HEK293 (cell line): ENCODE measurements at regions not wholly inside any gene's neighbourhood (a gene's known extent, or its start where the extent isn't known, plus 50 kb on each side); places are given as distances from the start of the nearest gene placed in this dataset.
"Not testable (repeated sequence)": the region's sequence is repeated elsewhere in the genome, so short reads cannot be mapped to it uniquely, and the experiment has no call there.

Experiments
- CTCF ChIA-PET: fragments of 350-600 bp; formaldehyde crosslinking; extraction: SDS; loops from one replicate; lab custom pipeline; 2021; ENCODE audit warnings: antibody characterized with exemption; lab: Yijun Ruan, JAX
- POLR2A ChIA-PET: fragments of 300-600 bp; formaldehyde crosslinking; extraction: SDS; loops from one replicate; lab custom pipeline; 2020; ENCODE audit warnings: antibody characterized with exemption, inconsistent platforms; lab: Yijun Ruan, JAX
- H3K27ac ChIP-seq: fragments of 200-500 bp; sonication (Bioruptor generic); 2 replicates; pipeline ENCODE4 v1.5.1; 2014; ENCODE audit warnings: low read depth, low read length, control low read depth, inconsistent platforms; ENCODE audit errors: extremely low read depth
- H3K36me3 ChIP-seq, 2 experiments: fragments of 200-500 bp in 1 of 2; sonication (Bioruptor generic) in 1 of 2; 1 replicate in 1 of 2; 2 replicates in 1 of 2; pipeline ENCODE4 v1.5.1; 2014 to 2017; ENCODE audit warnings: inconsistent platforms in 2 of 2, low read length in 2 of 2; ENCODE audit not compliant: control insufficient read depth in 2 of 2, insufficient read depth in 1 of 2
- H3K4me1 ChIP-seq: fragments of 200-500 bp; sonication (Bioruptor generic); 2 replicates; pipeline ENCODE4 v1.5.1; 2014; ENCODE audit warnings: mild to moderate bottlenecking, low read length, inconsistent platforms; ENCODE audit not compliant: control insufficient read depth, insufficient read depth
- H3K4me3 ChIP-seq: 2 replicates; pipeline ENCODE4 v1.5.1; 2011; ENCODE audit warnings: low read depth, mild to moderate bottlenecking, control low read depth, low read length, moderate library complexity
- H3K9me3 ChIP-seq: fragments of 200-500 bp; sonication (Bioruptor generic); 2 replicates; pipeline ENCODE4 v1.5.1; 2014; ENCODE audit warnings: low read depth, low read length, inconsistent platforms; ENCODE audit not compliant: control insufficient read depth, insufficient read depth
- SCRT1 ChIP-seq: fragments of 450-650 bp; formaldehyde crosslinking; IDR thresholded peaks from 2 replicates; pipeline ENCODE4 v1.5.1; 2016; ENCODE audit warnings: missing biosample characterization, missing genetic modification characterization, borderline replicate concordance
- TCF7L2 ChIP-seq: IDR thresholded peaks from 2 replicates; pipeline ENCODE4 v1.6.1; 2011; ENCODE audit warnings: low read depth, mild to moderate bottlenecking, inconsistent platforms, low read length, moderate library complexity, borderline replicate concordance
- ZNF140 ChIP-seq: fragments of 450-650 bp; formaldehyde crosslinking; IDR thresholded peaks from 2 replicates; pipeline ENCODE4 v1.5.1; 2016; ENCODE audit warnings: missing biosample characterization, missing genetic modification characterization
- ZNF146 ChIP-seq: fragments of 450-650 bp; formaldehyde crosslinking; IDR thresholded peaks from 2 replicates; pipeline ENCODE4 v1.5.1; 2016; ENCODE audit warnings: missing biosample characterization, missing genetic modification characterization
- ZNF391 ChIP-seq: fragments of 450-650 bp; formaldehyde crosslinking; IDR thresholded peaks from 2 replicates; pipeline ENCODE4 v1.5.1; 2016; ENCODE audit warnings: low read depth, missing biosample characterization, missing genetic modification characterization, borderline replicate concordance
- ZNF600 ChIP-seq: fragments of 450-650 bp; formaldehyde crosslinking; IDR thresholded peaks from 2 replicates; pipeline ENCODE4 v1.5.1; 2016; ENCODE audit warnings: missing biosample characterization, missing genetic modification characterization
- ZNF660 ChIP-seq: fragments of 450-650 bp; IDR thresholded peaks from 2 replicates; pipeline ENCODE4 v1.5.1; 2018; ENCODE audit warnings: missing biosample characterization, mild to moderate bottlenecking, missing genetic modification characterization
- ZXDB ChIP-seq: fragments of 450-650 bp; formaldehyde crosslinking; IDR thresholded peaks from 2 replicates; pipeline ENCODE4 v1.5.1; 2016; ENCODE audit warnings: missing biosample characterization, missing genetic modification characterization
- TF ChIP-seq, protein P1 (sequence below): fragments of 450-650 bp; formaldehyde crosslinking; optimal IDR thresholded peaks from 2 replicates; pipeline ENCODE3; 2016; ENCODE audit warnings: missing biosample characterization, mild to moderate bottlenecking, missing genetic modification characterization
- TF ChIP-seq, protein P2 (sequence below): fragments of 450-650 bp; formaldehyde crosslinking; IDR thresholded peaks from 2 replicates; pipeline ENCODE4 v1.5.1; 2016; ENCODE audit warnings: missing biosample characterization, missing genetic modification characterization
- TF ChIP-seq, protein P3 (sequence below): fragments of 450-650 bp; formaldehyde crosslinking; IDR thresholded peaks from 2 replicates; pipeline ENCODE4 v1.5.1; 2016; ENCODE audit warnings: missing biosample characterization, missing genetic modification characterization
- TF ChIP-seq, protein P4 (sequence below): fragments of 450-650 bp; formaldehyde crosslinking; IDR thresholded peaks from 2 replicates; pipeline ENCODE4 v1.5.1; 2016; ENCODE audit warnings: missing biosample characterization, missing genetic modification characterization
- TF ChIP-seq, protein P5 (sequence below): fragments of 450-650 bp; formaldehyde crosslinking; IDR thresholded peaks from 2 replicates; pipeline ENCODE4 v1.5.1; 2016; ENCODE audit warnings: missing biosample characterization, missing genetic modification characterization

DNA sequence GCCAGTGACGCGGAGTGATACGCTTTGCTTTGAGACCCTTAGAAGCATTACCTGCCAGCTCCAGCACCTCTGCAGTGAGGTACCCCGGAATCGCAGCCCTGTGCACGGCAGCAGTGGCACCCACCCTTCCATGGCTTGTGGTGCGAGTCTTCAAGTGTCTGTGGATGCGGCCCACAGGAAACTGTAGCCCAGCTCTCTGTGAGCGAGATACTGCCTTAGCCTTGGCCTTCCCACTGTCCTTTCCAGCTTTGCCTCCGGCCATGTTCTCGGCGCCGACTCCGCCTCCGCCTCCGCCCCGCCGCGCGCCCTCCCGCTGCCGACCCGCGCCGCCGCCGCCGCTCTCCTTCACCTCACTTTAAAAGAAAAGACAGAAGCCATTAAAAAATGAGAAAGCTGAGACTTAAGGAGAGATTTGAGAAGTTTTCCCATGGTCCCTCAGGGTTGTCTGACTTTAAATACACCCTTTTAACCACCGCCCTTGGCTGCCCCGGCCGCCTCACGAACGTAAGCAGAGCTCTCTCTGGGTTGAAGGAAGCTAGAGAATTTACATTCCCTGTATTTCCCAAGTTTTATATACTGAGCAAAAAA is 78.5 kb upstream of the FAM174B start (continued):
- TF ChIP-seq, protein P1, sequence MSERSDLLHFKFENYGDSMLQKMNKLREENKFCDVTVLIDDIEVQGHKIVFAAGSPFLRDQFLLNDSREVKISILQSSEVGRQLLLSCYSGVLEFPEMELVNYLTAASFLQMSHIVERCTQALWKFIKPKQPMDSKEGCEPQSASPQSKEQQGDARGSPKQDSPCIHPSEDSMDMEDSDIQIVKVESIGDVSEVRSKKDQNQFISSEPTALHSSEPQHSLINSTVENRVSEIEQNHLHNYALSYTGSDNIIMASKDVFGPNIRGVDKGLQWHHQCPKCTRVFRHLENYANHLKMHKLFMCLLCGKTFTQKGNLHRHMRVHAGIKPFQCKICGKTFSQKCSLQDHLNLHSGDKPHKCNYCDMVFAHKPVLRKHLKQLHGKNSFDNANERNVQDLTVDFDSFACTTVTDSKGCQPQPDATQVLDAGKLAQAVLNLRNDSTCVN (tag by site-specific recombination) = peak; percentile 27
- no peak for TF ChIP-seq ZNF391 (tag by site-specific recombination)
- TF ChIP-seq, protein P2, sequence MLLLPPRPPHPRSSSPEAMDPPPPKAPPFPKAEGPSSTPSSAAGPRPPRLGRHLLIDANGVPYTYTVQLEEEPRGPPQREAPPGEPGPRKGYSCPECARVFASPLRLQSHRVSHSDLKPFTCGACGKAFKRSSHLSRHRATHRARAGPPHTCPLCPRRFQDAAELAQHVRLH (tag by site-specific recombination) = 0 out of 2 replicates have a peak, but pooled peaks have one; percentile 17
- TF ChIP-seq, protein P3, sequence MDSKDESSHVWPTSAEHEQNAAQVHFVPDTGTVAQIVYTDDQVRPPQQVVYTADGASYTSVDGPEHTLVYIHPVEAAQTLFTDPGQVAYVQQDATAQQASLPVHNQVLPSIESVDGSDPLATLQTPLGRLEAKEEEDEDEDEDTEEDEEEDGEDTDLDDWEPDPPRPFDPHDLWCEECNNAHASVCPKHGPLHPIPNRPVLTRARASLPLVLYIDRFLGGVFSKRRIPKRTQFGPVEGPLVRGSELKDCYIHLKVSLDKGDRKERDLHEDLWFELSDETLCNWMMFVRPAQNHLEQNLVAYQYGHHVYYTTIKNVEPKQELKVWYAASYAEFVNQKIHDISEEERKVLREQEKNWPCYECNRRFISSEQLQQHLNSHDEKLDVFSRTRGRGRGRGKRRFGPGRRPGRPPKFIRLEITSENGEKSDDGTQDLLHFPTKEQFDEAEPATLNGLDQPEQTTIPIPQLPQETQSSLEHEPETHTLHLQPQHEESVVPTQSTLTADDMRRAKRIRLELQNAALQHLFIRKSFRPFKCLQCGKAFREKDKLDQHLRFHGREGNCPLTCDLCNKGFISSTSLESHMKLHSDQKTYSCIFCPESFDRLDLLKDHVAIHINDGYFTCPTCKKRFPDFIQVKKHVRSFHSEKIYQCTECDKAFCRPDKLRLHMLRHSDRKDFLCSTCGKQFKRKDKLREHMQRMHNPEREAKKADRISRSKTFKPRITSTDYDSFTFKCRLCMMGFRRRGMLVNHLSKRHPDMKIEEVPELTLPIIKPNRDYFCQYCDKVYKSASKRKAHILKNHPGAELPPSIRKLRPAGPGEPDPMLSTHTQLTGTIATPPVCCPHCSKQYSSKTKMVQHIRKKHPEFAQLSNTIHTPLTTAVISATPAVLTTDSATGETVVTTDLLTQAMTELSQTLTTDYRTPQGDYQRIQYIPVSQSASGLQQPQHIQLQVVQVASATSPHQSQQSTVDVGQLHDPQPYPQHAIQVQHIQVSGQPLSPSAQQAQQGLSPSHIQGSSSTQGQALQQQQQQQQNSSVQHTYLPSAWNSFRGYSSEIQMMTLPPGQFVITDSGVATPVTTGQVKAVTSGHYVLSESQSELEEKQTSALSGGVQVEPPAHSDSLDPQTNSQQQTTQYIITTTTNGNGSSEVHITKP (tag by site-specific recombination) = peak; percentile 31
- TF ChIP-seq, protein P4, sequence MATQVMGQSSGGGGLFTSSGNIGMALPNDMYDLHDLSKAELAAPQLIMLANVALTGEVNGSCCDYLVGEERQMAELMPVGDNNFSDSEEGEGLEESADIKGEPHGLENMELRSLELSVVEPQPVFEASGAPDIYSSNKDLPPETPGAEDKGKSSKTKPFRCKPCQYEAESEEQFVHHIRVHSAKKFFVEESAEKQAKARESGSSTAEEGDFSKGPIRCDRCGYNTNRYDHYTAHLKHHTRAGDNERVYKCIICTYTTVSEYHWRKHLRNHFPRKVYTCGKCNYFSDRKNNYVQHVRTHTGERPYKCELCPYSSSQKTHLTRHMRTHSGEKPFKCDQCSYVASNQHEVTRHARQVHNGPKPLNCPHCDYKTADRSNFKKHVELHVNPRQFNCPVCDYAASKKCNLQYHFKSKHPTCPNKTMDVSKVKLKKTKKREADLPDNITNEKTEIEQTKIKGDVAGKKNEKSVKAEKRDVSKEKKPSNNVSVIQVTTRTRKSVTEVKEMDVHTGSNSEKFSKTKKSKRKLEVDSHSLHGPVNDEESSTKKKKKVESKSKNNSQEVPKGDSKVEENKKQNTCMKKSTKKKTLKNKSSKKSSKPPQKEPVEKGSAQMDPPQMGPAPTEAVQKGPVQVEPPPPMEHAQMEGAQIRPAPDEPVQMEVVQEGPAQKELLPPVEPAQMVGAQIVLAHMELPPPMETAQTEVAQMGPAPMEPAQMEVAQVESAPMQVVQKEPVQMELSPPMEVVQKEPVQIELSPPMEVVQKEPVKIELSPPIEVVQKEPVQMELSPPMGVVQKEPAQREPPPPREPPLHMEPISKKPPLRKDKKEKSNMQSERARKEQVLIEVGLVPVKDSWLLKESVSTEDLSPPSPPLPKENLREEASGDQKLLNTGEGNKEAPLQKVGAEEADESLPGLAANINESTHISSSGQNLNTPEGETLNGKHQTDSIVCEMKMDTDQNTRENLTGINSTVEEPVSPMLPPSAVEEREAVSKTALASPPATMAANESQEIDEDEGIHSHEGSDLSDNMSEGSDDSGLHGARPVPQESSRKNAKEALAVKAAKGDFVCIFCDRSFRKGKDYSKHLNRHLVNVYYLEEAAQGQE (tag by site-specific recombination) = peak; percentile 40; the same call in 1 of the 2 replicates
- TF ChIP-seq ZNF140 (tag by site-specific recombination) = no peak
- TF ChIP-seq ZNF660 (tag by site-specific recombination) = no peak
- peak; percentile 84 for TF ChIP-seq ZNF600 (tag by site-specific recombination)
- TF ChIP-seq, protein P5, sequence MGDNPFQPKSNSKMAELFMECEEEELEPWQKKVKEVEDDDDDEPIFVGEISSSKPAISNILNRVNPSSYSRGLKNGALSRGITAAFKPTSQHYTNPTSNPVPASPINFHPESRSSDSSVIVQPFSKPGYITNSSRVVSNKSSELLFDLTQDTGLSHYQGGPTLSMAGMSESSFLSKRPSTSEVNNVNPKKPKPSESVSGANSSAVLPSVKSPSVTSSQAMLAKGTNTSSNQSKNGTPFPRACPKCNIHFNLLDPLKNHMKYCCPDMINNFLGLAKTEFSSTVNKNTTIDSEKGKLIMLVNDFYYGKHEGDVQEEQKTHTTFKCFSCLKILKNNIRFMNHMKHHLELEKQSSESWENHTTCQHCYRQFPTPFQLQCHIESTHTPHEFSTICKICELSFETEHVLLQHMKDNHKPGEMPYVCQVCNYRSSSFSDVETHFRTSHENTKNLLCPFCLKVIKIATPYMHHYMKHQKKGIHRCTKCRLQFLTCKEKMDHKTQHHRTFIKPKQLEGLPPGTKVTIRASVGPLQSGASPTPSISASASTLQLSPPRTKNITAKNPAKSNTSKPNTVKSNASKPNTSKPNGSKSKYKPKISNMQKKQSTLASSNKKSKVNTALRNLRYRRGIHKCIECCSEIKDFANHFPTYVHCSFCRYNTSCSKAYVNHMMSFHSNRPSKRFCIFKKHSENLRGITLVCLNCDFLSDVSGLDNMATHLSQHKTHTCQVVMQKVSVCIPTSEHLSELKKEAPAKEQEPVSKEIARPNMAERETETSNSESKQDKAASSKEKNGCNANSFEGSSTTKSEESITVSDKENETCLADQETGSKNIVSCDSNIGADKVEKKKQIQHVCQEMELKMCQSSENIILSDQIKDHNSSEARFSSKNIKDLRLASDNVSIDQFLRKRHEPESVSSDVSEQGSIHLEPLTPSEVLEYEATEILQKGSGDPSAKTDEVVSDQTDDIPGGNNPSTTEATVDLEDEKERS (tag by site-specific recombination) = 0 out of 2 replicates have a peak, but pooled peaks have one; percentile 17
- no peak for TF ChIP-seq TCF7L2
- TF ChIP-seq ZXDB = peak; percentile 29; the same call in 1 of the 2 replicates
- TF ChIP-seq SCRT1 (tag by site-specific recombination) = no peak

DNA sequence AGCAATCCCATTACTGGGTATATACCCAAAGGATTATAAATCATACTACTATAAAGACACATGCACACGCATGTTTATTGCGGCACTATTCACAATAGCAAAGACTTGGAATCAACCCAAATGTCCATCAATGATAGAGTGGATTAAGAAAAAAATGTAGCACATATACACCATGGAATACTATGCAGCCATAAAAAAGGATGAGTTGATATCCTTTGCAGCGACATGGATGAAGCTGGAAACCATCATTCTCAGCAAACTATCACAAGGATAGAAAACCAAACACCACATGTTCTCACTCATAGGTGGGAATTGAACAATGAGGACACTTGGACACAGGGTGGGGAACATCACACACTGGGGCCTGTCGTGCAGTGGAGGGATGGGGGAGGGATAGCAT is 83.7 kb upstream of the FAM174B start:
- peak; percentile 87 for TF ChIP-seq ZNF146
- TF ChIP-seq, protein P2 (tag by site-specific recombination) = peak; percentile 72; the same call in 1 of the 2 replicates
- H3K27ac ChIP-seq, H3K9me3 ChIP-seq, H3K4me1 ChIP-seq, H3K4me3 ChIP-seq, H3K36me3 ChIP-seq, POLR2A ChIA-PET, CTCF ChIA-PET: not testable (repeated sequence)
